Muscle of leg (tissue), 3 donors: ENCODE measurements at regions not wholly inside any gene's neighbourhood (a gene's known extent, or its start where the extent isn't known, plus 50 kb on each side); places are given as distances from the start of the nearest gene placed in this dataset.
A peak's percentile ranks its signal among the peaks of the same experiment; 100 is the strongest.

ENCODE experiments used
- DNase-seq: peaks from one replicate; pipeline ENCODE4 v3.0.0; 2013
- H3K27ac ChIP-seq: one replicate; pipeline ENCODE4 v1.5.1; 2013; ENCODE audit warnings: mild to moderate bottlenecking, low read length, control low read depth
- H3K27me3 ChIP-seq: one replicate; pipeline ENCODE4 v1.6.1; 2013; ENCODE audit warnings: low read length; ENCODE audit not compliant: control insufficient read depth, insufficient read depth
- H3K36me3 ChIP-seq: one replicate; pipeline ENCODE4 v1.6.1; 2013; ENCODE audit warnings: low read length; ENCODE audit not compliant: control insufficient read depth, insufficient read depth
- H3K4me1 ChIP-seq: one replicate; pipeline ENCODE4 v1.6.1; 2013; ENCODE audit warnings: low read length; ENCODE audit not compliant: control insufficient read depth, insufficient read depth
- H3K4me3 ChIP-seq: one replicate; pipeline ENCODE4 v1.5.1; 2013; ENCODE audit warnings: low read length, control low read depth
- H3K9me3 ChIP-seq: replicated peaks from 2 replicates; pipeline ENCODE4 v1.6.1; 2013; ENCODE audit warnings: low read depth, low read length; ENCODE audit not compliant: control insufficient read depth
- WGBS: methylation state at CpG from one replicate; pipeline ENCODE4 v1.1.5; 2013; ENCODE audit warnings: missing lambda C conversion rate; ENCODE audit not compliant: insufficient coverage; 5-methylcytosine and 5-hydroxymethylcytosine counted together

- DNase-seq: no peak
- Histone ChIP-seq H3K4me3 (no peak overlapping the region), H3K9me3 (no peaks in the 10 kb centered on the region), H3K4me1 (no peaks in the 10 kb centered on the region), H3K27ac (no peak overlapping the region), H3K36me3 (no peaks in the 10 kb centered on the region), H3K27me3 (no peaks in the 10 kb centered on the region)
- no CpG with 5 or more reads among the region's 2 CpGs for WGBS
Measured at GRCh38 chr3:82355228-82355627, 593.8 kb upstream of the GBE1 start.

- no peaks in the 10 kb centered on the region for H3K36me3 ChIP-seq
- no peaks in the 10 kb centered on the region for H3K9me3 ChIP-seq
- WGBS: 63% methylated on average over 1 of the region's 4 CpGs
- no peak overlapping the region for H3K4me3 ChIP-seq
- no peaks in the 10 kb centered on the region for H3K27me3 ChIP-seq
- no peaks in the 10 kb centered on the region for H3K4me1 ChIP-seq
- no peak for DNase-seq
- no peak overlapping the region for H3K27ac ChIP-seq
Measured at GRCh38 chr3:82354228-82354627, 592.8 kb upstream of the GBE1 start.

GRCh38 chr3:82353306-82354171 is 592.1 kb upstream of the GBE1 start:
- no peaks in the 10 kb centered on the region for H3K27me3 ChIP-seq
- H3K27ac ChIP-seq: no peak overlapping the region
- no peaks in the 10 kb centered on the region for H3K9me3 ChIP-seq
- 60% methylated on average over 1 of the region's 6 CpGs for WGBS
- no peaks in the 10 kb centered on the region for H3K4me1 ChIP-seq
- DNase-seq: no peak
- H3K4me3 ChIP-seq: no peak overlapping the region
- no peaks in the 10 kb centered on the region for H3K36me3 ChIP-seq

GRCh38 chr3:82347585-82347984 is 586.1 kb upstream of the GBE1 start:
- no peak for DNase-seq
- no CpG with 5 or more reads among the region's 1 CpG for WGBS
- Histone ChIP-seq H3K36me3 (no peaks in the 10 kb centered on the region), H3K27me3 (no peaks in the 10 kb centered on the region), H3K4me1 (no peaks in the 10 kb centered on the region), H3K9me3 (no peaks in the 10 kb centered on the region), H3K4me3 (no peak overlapping the region), H3K27ac (no peak overlapping the region)

- H3K36me3 ChIP-seq: no peaks in the 10 kb centered on the region
- no peak overlapping the region for H3K27ac ChIP-seq
- no peaks in the 10 kb centered on the region for H3K9me3 ChIP-seq
- H3K4me1 ChIP-seq: no peaks in the 10 kb centered on the region
- H3K27me3 ChIP-seq: no peaks in the 10 kb centered on the region
- no peak overlapping the region for H3K4me3 ChIP-seq
- WGBS: no CpG with 5 or more reads among the region's 3 CpGs
- no peak for DNase-seq
Measured at GRCh38 chr3:82342521-82342920, 581.1 kb upstream of the GBE1 start.

- no peak for DNase-seq
- H3K27me3 ChIP-seq: no peaks in the 10 kb centered on the region
- H3K27ac ChIP-seq: no peak overlapping the region
- no peaks in the 10 kb centered on the region for H3K4me1 ChIP-seq
- no CpG with 5 or more reads among the region's 2 CpGs for WGBS
- no peaks in the 10 kb centered on the region for H3K36me3 ChIP-seq
- H3K9me3 ChIP-seq: no peaks in the 10 kb centered on the region
- no peak overlapping the region for H3K4me3 ChIP-seq
Measured at GRCh38 chr3:82329300-82329699, 567.9 kb upstream of the GBE1 start.

- Histone ChIP-seq H3K4me3 (no peak overlapping the region), H3K36me3 (no peaks in the 10 kb centered on the region), H3K9me3 (no peaks in the 10 kb centered on the region), H3K27ac (no peak overlapping the region), H3K4me1 (no peaks in the 10 kb centered on the region), H3K27me3 (no peaks in the 10 kb centered on the region)
- no CpG with 5 or more reads among the region's 1 CpG for WGBS
- DNase-seq: no peak
Measured at GRCh38 chr3:82311901-82312300, 550.5 kb upstream of the GBE1 start.

- H3K36me3 ChIP-seq: no peaks in the 10 kb centered on the region
- no peak for DNase-seq
- H3K4me1 ChIP-seq: no peaks in the 10 kb centered on the region
- no peaks in the 10 kb centered on the region for H3K9me3 ChIP-seq
- H3K27me3 ChIP-seq: no peaks in the 10 kb centered on the region
- no peak overlapping the region for H3K27ac ChIP-seq
- 80% methylated on average over 2 of the region's 7 CpGs for WGBS
- no peak overlapping the region for H3K4me3 ChIP-seq
Measured at GRCh38 chr3:82308755-82309154, 547.3 kb upstream of the GBE1 start.

- no peak for DNase-seq
Measured at GRCh38 chr3:82306189-82306588, 544.7 kb upstream of the GBE1 start.

GRCh38 chr3:82294609-82295008 is 533.2 kb upstream of the GBE1 start:
- Histone ChIP-seq H3K27me3 (no peaks in the 10 kb centered on the region), H3K4me3 (no peak overlapping the region), H3K36me3 (no peaks in the 10 kb centered on the region), H3K27ac (no peak overlapping the region), H3K4me1 (no peaks in the 10 kb centered on the region), H3K9me3 (no peaks in the 10 kb centered on the region)
- DNase-seq: peak; percentile 19
- 25% methylated on average over 1 of the region's 3 CpGs for WGBS

More at GRCh38 chr3:82306189-82306588, 544.7 kb upstream of the GBE1 start:
- H3K9me3 ChIP-seq: no peaks in the 10 kb centered on the region
- WGBS: 71% methylated on average over 1 of the region's 1 CpG
- no peaks in the 10 kb centered on the region for H3K36me3 ChIP-seq
- H3K4me1 ChIP-seq: no peaks in the 10 kb centered on the region
- no peak overlapping the region for H3K27ac ChIP-seq
- H3K27me3 ChIP-seq: no peaks in the 10 kb centered on the region
- H3K4me3 ChIP-seq: no peak overlapping the region

- Histone ChIP-seq H3K27me3 (no peaks in the 10 kb centered on the region), H3K4me1 (no peaks in the 10 kb centered on the region), H3K36me3 (no peaks in the 10 kb centered on the region), H3K9me3 (no peaks in the 10 kb centered on the region), H3K27ac (no peak overlapping the region), H3K4me3 (no peak overlapping the region)
- DNase-seq: no peak
Measured at GRCh38 chr3:82293867-82294266, 532.4 kb upstream of the GBE1 start.
